Activated CD8-positive, alpha-beta memory T cell treated with anti-CD3 and anti-CD28 coated beads, Interleukin-2, amount 10 ng/mL, durations not matched to agents 7 days and 5 days (primary cell): ENCODE measurements at regions not wholly inside any gene's neighbourhood (a gene's known extent, or its start where the extent isn't known, plus 50 kb on each side); places are given as distances from the start of the nearest gene placed in this dataset.

Source experiments
- ATAC-seq: fragments of 150-1000 bp; cut with Tn5 transposase; one replicate; pipeline ENCODE4 v1.10.0; 2021; ENCODE audit warnings: moderate library complexity
- CTCF ChIA-PET: fragments of 350-600 bp; sonication (Branson Sonifier 250); formaldehyde crosslinking; loops from one replicate; lab custom pipeline; 2021; ENCODE audit warnings: antibody characterized with exemption; lab: Charles Lee
- DNase-seq: peaks from one replicate; pipeline ENCODE4 v3.0.0-alpha.2; 2020
- H3K27ac Mint-ChIP-seq: one replicate; pipeline ENCODE4 v1.8.0; 2021; ENCODE audit warnings: mild to moderate bottlenecking, mixed read lengths
- H3K27me3 Mint-ChIP-seq: one replicate; pipeline ENCODE4 v1.8.0; 2021; ENCODE audit warnings: mixed read lengths
- H3K36me3 Mint-ChIP-seq: one replicate; pipeline ENCODE4 v1.8.0; 2021; ENCODE audit warnings: mild to moderate bottlenecking, mixed read lengths
- H3K4me1 Mint-ChIP-seq: one replicate; pipeline ENCODE4 v1.8.0; 2021; ENCODE audit warnings: mixed read lengths
- H3K4me3 Mint-ChIP-seq: one replicate; pipeline ENCODE4 v1.8.0; 2021; ENCODE audit warnings: mild to moderate bottlenecking, moderate library complexity, mixed read lengths
- H3K9me3 Mint-ChIP-seq: one replicate; pipeline ENCODE4 v1.8.0; 2022; ENCODE audit warnings: low read depth, mixed read lengths

GRCh38 chr6:167576050-167576741, 250.5 kb upstream of the AFDN start:
- Mint-ChIP-seq H3K9me3 (peaks cover 3% of the 10 kb centered on the region), H3K4me3 (no peak overlapping the region), H3K27me3 (peaks cover 3% of the 10 kb centered on the region), H3K36me3 (no peaks in the 10 kb centered on the region), H3K4me1 (no peaks in the 10 kb centered on the region), H3K27ac (no peak overlapping the region)
- ATAC-seq, result no peak
- no peak for DNase-seq
- CTCF ChIA-PET, result no interaction called here

GRCh38 chr6:167576828-167577503, 249.7 kb upstream of the AFDN start:
- Mint-ChIP-seq H3K27me3 (peaks cover 3% of the 10 kb centered on the region), H3K4me3 (no peak overlapping the region), H3K27ac (no peak overlapping the region), H3K9me3 (peaks cover 3% of the 10 kb centered on the region), H3K4me1 (no peaks in the 10 kb centered on the region), H3K36me3 (no peaks in the 10 kb centered on the region)
- no peak for ATAC-seq
- CTCF ChIA-PET, result no interaction called here
- DNase-seq, result no peak

DNA sequence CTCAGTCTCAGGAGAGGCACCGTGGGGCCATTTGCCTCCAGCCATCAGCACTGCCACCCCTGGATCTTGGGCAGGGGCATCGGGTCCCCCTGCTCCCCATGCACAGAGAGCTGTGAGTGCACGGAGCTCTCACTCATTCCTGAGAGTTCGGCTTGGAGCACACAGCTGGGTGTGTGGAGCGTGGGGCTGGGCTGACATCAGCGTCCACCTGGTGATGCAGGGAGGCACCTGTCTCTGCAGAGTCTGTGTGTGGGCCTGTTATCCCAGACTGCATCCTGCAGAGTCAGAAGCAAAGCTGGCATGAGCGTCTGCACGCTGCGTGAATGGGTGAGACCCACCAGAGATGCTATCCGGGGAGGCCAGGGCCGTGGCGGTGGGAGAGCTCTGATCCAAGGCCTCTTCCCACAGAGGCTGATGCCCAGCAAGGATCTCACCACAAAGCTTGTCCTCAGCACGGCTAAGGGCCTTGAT, 248.8 kb upstream of the AFDN start:
- Mint-ChIP-seq H3K27me3 (peaks cover 3% of the 10 kb centered on the region), H3K4me1 (no peaks in the 10 kb centered on the region), H3K9me3 (peaks cover 3% of the 10 kb centered on the region), H3K27ac (no peak overlapping the region), H3K36me3 (no peaks in the 10 kb centered on the region), H3K4me3 (no peak overlapping the region)
- CTCF ChIA-PET, result no interaction called here
- DNase-seq (no peak), ATAC-seq (no peak)

- CTCF ChIA-PET, result no interaction called here
- Mint-ChIP-seq H3K4me3 (no peak overlapping the region), H3K4me1 (no peaks in the 10 kb centered on the region), H3K36me3 (peaks cover 2% of the 10 kb centered on the region), H3K27me3 (peaks cover 5% of the 10 kb centered on the region), H3K27ac (no peak overlapping the region), H3K9me3 (peaks cover 3% of the 10 kb centered on the region)
- no peak for ATAC-seq
- no peak for DNase-seq
Observed at GRCh38 chr6:167578371-167578901, 248.3 kb upstream of the AFDN start.

DNA sequence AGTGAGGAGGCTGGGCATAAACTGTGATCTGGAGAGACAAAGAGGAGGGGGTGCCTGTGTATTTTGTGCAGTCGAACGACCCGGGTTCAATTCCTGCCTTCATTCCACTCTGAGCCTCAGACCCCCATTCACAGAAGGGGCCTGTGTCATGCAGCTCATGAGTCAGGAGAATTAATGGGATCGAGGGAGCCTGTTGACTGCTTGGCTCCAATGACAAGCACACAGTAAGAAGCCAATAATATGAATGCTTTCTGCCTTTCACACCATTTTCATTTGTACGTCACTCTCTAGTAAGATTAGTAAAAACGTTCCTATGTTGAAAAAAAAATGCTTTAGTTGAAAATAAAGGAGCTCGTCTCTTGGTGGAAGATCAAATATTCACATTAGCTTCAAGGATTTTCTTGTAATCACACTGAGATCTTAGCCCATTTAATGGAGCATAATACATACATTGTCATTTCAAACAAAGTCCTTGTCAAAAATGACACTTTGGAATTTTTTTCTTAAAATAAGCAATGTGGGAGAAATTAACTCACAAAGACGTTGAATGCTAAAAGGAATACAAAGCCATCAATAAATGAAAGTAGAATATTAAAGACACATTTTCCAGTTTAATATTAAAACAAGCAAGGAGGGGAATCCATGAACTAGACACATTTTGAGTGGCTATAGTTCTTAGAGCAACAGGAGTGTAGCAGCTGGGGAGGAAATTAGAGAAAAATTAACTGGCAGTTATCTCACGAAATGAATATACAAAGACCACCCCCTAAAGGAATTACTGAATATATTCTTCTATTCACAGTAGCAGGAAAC, 246.7 kb upstream of the AFDN start:
- no peak for DNase-seq
- no peak for ATAC-seq
- H3K9me3 Mint-ChIP-seq, result peaks cover 3% of the 10 kb centered on the region

DNA sequence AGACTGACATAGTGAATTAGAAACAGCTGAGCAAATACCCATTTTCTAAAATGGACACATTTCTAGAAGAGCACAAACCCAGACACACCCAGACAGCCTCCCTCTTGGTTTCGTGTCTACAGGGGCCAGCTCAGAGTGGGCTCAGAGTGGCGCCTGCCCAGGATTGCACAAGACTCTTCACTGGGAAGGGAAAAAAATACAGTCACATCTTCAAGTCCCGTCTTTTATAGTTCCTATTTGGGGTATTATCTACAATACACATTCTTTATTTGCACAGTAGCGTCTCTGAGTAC, 246.1 kb upstream of the AFDN start:
- peaks cover 2% of the 10 kb centered on the region for H3K36me3 Mint-ChIP-seq
- no peak for DNase-seq
- ATAC-seq, result no peak
- H3K27me3 Mint-ChIP-seq, result peaks cover 17% of the 10 kb centered on the region
- no peaks in the 10 kb centered on the region for H3K4me1 Mint-ChIP-seq
- H3K27ac Mint-ChIP-seq, result no peak overlapping the region
- peaks cover 3% of the 10 kb centered on the region for H3K9me3 Mint-ChIP-seq
- CTCF ChIA-PET, result no interaction called here
- H3K4me3 Mint-ChIP-seq, result no peak overlapping the region

More for the DNA sequence above, 246.7 kb upstream of the AFDN start:
- Mint-ChIP-seq H3K36me3 (peaks cover 2% of the 10 kb centered on the region), H3K27me3 (peaks cover 11% of the 10 kb centered on the region), H3K4me3 (no peak overlapping the region), H3K27ac (no peak overlapping the region), H3K4me1 (no peaks in the 10 kb centered on the region)
- CTCF ChIA-PET, result no interaction called here

DNA sequence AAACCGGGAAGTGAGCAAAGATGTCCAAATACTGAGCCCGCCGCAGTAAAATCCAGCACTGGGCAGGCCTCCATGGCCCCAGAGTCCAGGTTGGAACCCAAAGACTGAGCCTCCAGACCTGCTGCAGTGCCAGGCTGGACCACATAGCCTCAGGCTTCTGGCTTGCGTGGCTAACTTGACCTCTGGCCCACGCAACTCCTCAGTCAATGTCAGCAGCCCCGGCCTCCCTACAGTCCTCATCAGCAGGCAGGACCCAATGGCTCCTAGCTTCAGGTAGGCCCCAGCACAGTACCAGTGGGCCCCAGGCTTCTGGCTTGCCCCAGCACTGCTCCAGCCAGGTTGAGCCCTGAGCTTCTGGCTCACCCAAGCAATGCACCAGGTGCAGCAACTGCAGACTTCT, 245.1 kb upstream of the AFDN start:
- Mint-ChIP-seq H3K27me3 (peaks cover 20% of the 10 kb centered on the region), H3K4me1 (no peaks in the 10 kb centered on the region), H3K36me3 (peaks cover 2% of the 10 kb centered on the region), H3K4me3 (no peak overlapping the region), H3K9me3 (peaks cover 3% of the 10 kb centered on the region), H3K27ac (no peak overlapping the region)
- DNase-seq (no peak), ATAC-seq (no peak)
- CTCF ChIA-PET, result no interaction called here

- Mint-ChIP-seq H3K36me3 (peaks cover 2% of the 10 kb centered on the region), H3K4me1 (no peaks in the 10 kb centered on the region), H3K9me3 (peaks cover 3% of the 10 kb centered on the region), H3K4me3 (no peak overlapping the region), H3K27ac (no peak overlapping the region), H3K27me3 (peaks cover 20% of the 10 kb centered on the region)
- ATAC-seq (no peak), DNase-seq (no peak)
- CTCF ChIA-PET, result no interaction called here
Observed at GRCh38 chr6:167583412-167583811, 243.3 kb upstream of the AFDN start.

GRCh38 chr6:167588181-167588919, 238.4 kb upstream of the AFDN start:
- Mint-ChIP-seq H3K27me3 (peaks cover 15% of the 10 kb centered on the region), H3K9me3 (peaks cover 9% of the 10 kb centered on the region), H3K4me3 (no peak overlapping the region), H3K36me3 (peaks cover 3% of the 10 kb centered on the region), H3K27ac (no peak overlapping the region), H3K4me1 (no peaks in the 10 kb centered on the region)
- DNase-seq (no peak), ATAC-seq (no peak)
- CTCF ChIA-PET, result no interaction called here

- DNase-seq, result no peak
- Mint-ChIP-seq H3K9me3 (peaks cover 9% of the 10 kb centered on the region), H3K4me1 (no peaks in the 10 kb centered on the region), H3K36me3 (peaks cover 3% of the 10 kb centered on the region), H3K27ac (no peak overlapping the region), H3K27me3 (peaks cover 15% of the 10 kb centered on the region), H3K4me3 (no peak overlapping the region)
- ATAC-seq, result no peak
- CTCF ChIA-PET, result no interaction called here
Observed at GRCh38 chr6:167588920-167589614, 237.6 kb upstream of the AFDN start.

DNA sequence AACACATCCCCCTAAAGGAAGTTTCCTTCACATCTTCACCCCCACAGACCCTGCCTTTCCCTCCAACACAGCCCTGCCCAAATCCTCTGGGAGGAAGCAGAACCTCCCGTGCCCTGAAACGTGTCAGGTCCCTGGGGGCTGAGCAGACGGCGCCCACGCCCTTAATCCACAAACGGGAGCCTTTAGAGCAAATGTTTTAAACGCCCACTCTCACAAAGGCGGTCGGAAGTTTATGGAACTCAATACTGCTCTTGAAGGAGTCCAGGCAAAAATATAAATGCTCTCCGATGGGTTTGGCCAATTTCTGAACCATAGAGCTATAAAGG, 237.1 kb upstream of the AFDN start:
- DNase-seq, result no peak
- no peak for ATAC-seq
- Mint-ChIP-seq H3K9me3 (peaks cover 9% of the 10 kb centered on the region), H3K4me3 (no peak overlapping the region), H3K4me1 (no peaks in the 10 kb centered on the region), H3K27me3 (peaks cover 12% of the 10 kb centered on the region), H3K27ac (no peak overlapping the region), H3K36me3 (peaks cover 3% of the 10 kb centered on the region)
- CTCF ChIA-PET, result no interaction called here

DNA sequence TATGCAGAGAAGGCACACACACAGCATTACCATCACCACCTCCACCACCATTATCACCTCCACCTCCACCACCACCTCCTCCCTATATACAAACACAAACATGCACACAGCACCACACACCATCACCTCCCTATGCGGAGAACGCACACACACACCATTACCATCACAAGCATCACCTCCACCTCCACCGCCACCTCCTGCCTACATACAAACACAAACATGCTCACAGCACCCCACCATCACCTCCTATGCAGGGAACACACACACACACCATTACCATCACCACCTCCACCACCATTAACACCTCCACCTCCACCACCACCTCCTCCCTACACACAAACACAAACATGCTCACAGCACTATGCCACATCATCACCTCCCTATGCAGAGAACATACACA, 236.5 kb upstream of the AFDN start:
- no peak for DNase-seq
- Mint-ChIP-seq H3K9me3 (peaks cover 9% of the 10 kb centered on the region), H3K4me1 (no peaks in the 10 kb centered on the region), H3K4me3 (no peak overlapping the region), H3K27me3 (peaks cover 7% of the 10 kb centered on the region), H3K27ac (no peak overlapping the region), H3K36me3 (peaks cover 3% of the 10 kb centered on the region)
- CTCF ChIA-PET, result no interaction called here
- ATAC-seq, result no peak
